WERI-Rb-1 (cell line): ENCODE measurements at regions not wholly inside any gene's neighbourhood (a gene's known extent, or its start where the extent isn't known, plus 50 kb on each side); places are given as distances from the start of the nearest gene placed in this dataset.
A peak's percentile ranks its signal among the peaks of the same experiment; 100 is the strongest.

ENCODE experiments used
- DNase-seq: peaks from one replicate; pipeline ENCODE4 v3.0.0-alpha.2; 2020
- H3K27ac ChIP-seq: fragments of 250-450 bp; sonication (Bioruptor Pico); 2 replicates; pipeline ENCODE4 v1.5.1; 2020; ENCODE audit warnings: mild to moderate bottlenecking, moderate library complexity
- H3K27me3 ChIP-seq: fragments of 250-450 bp; sonication (Bioruptor Pico); 2 replicates; pipeline ENCODE4 v1.5.1; 2021; ENCODE audit warnings: mild to moderate bottlenecking, low read depth, moderate library complexity; ENCODE audit not compliant: insufficient read depth, severe bottlenecking
- H3K36me3 ChIP-seq: fragments of 250-450 bp; sonication (Bioruptor Pico); 2 replicates; pipeline ENCODE4 v1.5.1; 2020; ENCODE audit warnings: mild to moderate bottlenecking, moderate library complexity
- H3K4me3 ChIP-seq: 2 replicates; pipeline ENCODE4 v1.5.1; 2011; ENCODE audit warnings: low read depth, mild to moderate bottlenecking, control low read depth, low read length
- H3K9me3 ChIP-seq: fragments of 250-450 bp; sonication (Bioruptor Pico); 2 replicates; pipeline ENCODE4 v1.5.1; 2021; ENCODE audit warnings: mild to moderate bottlenecking, moderate library complexity; ENCODE audit not compliant: severe bottlenecking
- CTCF ChIP-seq: IDR thresholded peaks from 2 replicates; pipeline ENCODE4 v1.5.1; 2011; ENCODE audit warnings: low read depth, mild to moderate bottlenecking, control low read depth, inconsistent platforms, low read length

DNA sequence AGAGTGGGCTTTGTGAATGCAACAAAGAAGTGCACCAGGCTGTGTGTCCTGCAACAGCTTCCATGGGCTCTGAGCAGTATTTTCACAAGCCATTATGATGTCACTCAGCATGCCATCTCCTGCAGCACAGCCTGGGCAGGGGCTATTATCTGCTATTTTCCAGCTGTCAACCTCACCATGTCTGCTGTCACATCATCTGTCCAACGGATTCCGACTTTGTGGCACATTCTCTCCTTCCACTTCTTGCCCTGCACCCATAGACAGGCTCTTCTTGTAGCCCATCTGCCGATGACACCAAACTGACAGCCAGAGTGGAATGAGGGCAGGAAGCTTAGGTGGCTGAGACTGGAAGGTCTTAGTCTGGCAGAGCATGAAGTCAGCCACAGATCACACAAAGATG, 691.9 kb downstream of the NTRK3 start:
- DNase-seq: peak; percentile 22
- Histone ChIP-seq H3K36me3 (no peaks in the 10 kb centered on the region), H3K27me3 (no peaks in the 10 kb centered on the region), H3K27ac (no peak overlapping the region), H3K4me3 (no peak overlapping the region), H3K9me3 (peaks cover 3% of the 10 kb centered on the region)
- TF ChIP-seq CTCF: no peak

GRCh38 chr15:87563869-87564268, 692.7 kb downstream of the NTRK3 start:
- no peak overlapping the region for H3K27ac ChIP-seq
- H3K27me3 ChIP-seq: no peaks in the 10 kb centered on the region
- H3K4me3 ChIP-seq: no peak overlapping the region
- no peak for DNase-seq
- no peaks in the 10 kb centered on the region for H3K36me3 ChIP-seq
- TF ChIP-seq CTCF: no peak
- peaks cover 3% of the 10 kb centered on the region for H3K9me3 ChIP-seq

- TF ChIP-seq CTCF: no peak
- Histone ChIP-seq H3K9me3 (peaks cover 3% of the 10 kb centered on the region), H3K4me3 (no peak overlapping the region), H3K27me3 (no peaks in the 10 kb centered on the region), H3K36me3 (no peaks in the 10 kb centered on the region), H3K27ac (no peak overlapping the region)
- DNase-seq: no peak
Observed at GRCh38 chr15:87562203-87562602, 694.3 kb downstream of the NTRK3 start.

GRCh38 chr15:87561641-87562040, 694.9 kb downstream of the NTRK3 start:
- Histone ChIP-seq H3K27me3 (no peaks in the 10 kb centered on the region), H3K9me3 (peaks cover 3% of the 10 kb centered on the region), H3K4me3 (no peak overlapping the region), H3K36me3 (no peaks in the 10 kb centered on the region), H3K27ac (no peak overlapping the region)
- no peak for DNase-seq
- no peak for TF ChIP-seq CTCF

DNA sequence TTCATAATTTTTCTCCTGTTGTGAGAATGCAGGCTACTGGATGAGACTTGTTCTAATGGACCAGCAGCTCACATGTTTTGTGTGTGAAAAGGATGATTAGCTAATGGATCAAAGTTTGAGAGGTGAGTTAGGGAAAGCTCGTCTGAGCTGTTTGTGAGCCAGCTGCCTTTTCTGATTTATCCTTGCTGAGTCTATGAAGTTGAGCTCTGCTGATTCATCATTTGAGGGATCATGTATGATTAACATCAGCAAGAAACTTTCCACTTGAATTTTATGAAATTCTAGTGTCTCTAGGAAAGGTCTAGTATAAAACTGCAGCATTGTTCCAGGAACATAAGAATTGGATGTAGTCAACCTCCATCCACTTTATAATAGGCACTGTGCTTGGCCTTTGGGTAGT, 698.7 kb downstream of the NTRK3 start:
- Histone ChIP-seq H3K4me3 (no peak overlapping the region), H3K36me3 (no peaks in the 10 kb centered on the region), H3K27ac (no peak overlapping the region), H3K27me3 (no peaks in the 10 kb centered on the region), H3K9me3 (peaks cover 13% of the 10 kb centered on the region)
- no peak for TF ChIP-seq CTCF
- no peak for DNase-seq

- TF ChIP-seq CTCF: no peak
- H3K36me3 ChIP-seq: no peaks in the 10 kb centered on the region
- H3K27me3 ChIP-seq: no peaks in the 10 kb centered on the region
- H3K9me3 ChIP-seq: peaks cover 13% of the 10 kb centered on the region
- no peak overlapping the region for H3K4me3 ChIP-seq
- no peak overlapping the region for H3K27ac ChIP-seq
- DNase-seq: no peak
Observed at GRCh38 chr15:87556886-87557285, 699.7 kb downstream of the NTRK3 start.
